Osteoblast (primary cell): ENCODE measurements at regions not wholly inside any gene's neighbourhood (a gene's known extent, or its start where the extent isn't known, plus 50 kb on each side); places are given as distances from the start of the nearest gene placed in this dataset.

Source experiments
- DNase-seq: peaks from one replicate; pipeline ENCODE4 v3.0.0; 2011; ENCODE audit warnings: low spot score, mixed read lengths; ENCODE audit not compliant: insufficient read length; ENCODE audit errors: missing footprints
- H2AFZ ChIP-seq: 2 replicates; pipeline ENCODE4 v1.6.0; 2011; ENCODE audit warnings: mild to moderate bottlenecking, low read length
- H3K27ac ChIP-seq: 2 replicates; pipeline ENCODE4 v1.5.1; 2011; ENCODE audit warnings: mild to moderate bottlenecking, low read depth, low read length, moderate library complexity
- H3K27me3 ChIP-seq: 2 replicates; pipeline ENCODE4 v1.6.0; 2012; ENCODE audit warnings: mild to moderate bottlenecking, control low read depth, inconsistent platforms, low read length, moderate library complexity; ENCODE audit not compliant: insufficient read depth
- H3K36me3 ChIP-seq: 2 replicates; pipeline ENCODE4 v1.5.1; 2011; ENCODE audit warnings: mild to moderate bottlenecking, low read length, control low read depth, moderate library complexity; ENCODE audit not compliant: insufficient read depth
- H3K4me1 ChIP-seq: 2 replicates; pipeline ENCODE4 v1.5.1; 2011; ENCODE audit warnings: mild to moderate bottlenecking, low read length, control low read depth, moderate library complexity; ENCODE audit not compliant: insufficient read depth
- H3K4me2 ChIP-seq: 2 replicates; pipeline ENCODE4 v1.6.0; 2011; ENCODE audit warnings: mild to moderate bottlenecking, low read length; ENCODE audit not compliant: insufficient read depth
- H3K4me3 ChIP-seq: fragments of 200-600 bp; sonication (generic); 3 replicates; pipeline ENCODE4 v1.5.1; 2012; ENCODE audit warnings: mild to moderate bottlenecking, low read length, inconsistent platforms; ENCODE audit not compliant: insufficient read depth
- H3K79me2 ChIP-seq: 2 replicates; pipeline ENCODE4 v1.6.0; 2012; ENCODE audit warnings: mild to moderate bottlenecking, low read length, control low read depth, inconsistent platforms; ENCODE audit not compliant: insufficient read depth
- H3K9me3 ChIP-seq: 2 replicates; pipeline ENCODE4 v1.5.1; 2011; ENCODE audit warnings: low read depth, low read length, control low read depth
- H4K20me1 ChIP-seq: 2 replicates; pipeline ENCODE4 v1.6.0; 2012; ENCODE audit warnings: mild to moderate bottlenecking, low read length, control low read depth; ENCODE audit not compliant: insufficient read depth
- TF ChIP-seq, protein P1 (sequence below): IDR thresholded peaks from 2 replicates; pipeline ENCODE4 v1.5.1; 2011; ENCODE audit warnings: mild to moderate bottlenecking, low read depth, low read length, moderate library complexity; ENCODE audit errors: extremely low read depth

DNA sequence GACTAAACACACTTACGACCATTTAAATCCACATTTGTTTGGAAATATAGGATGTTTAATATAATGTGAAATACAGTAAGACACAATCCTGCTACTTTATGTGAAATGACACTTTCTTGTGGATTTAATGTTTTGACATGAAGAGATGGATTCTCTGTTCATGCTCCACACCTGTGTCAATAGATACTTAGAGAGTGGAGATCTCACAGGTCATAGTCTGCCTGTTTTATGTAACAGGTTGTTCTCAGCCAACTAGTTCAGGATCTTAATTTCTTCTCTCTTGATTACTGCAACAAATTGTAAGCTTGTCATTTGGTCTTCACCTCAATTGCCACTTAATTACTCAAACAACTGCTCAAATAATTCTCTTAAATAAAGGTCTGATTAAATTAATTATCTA lies 1621.2 kb downstream of the PCDH7 start:
- H3K4me1 ChIP-seq: no peaks in the 10 kb centered on the region
- peaks cover 5% of the 10 kb centered on the region for H3K9me3 ChIP-seq
- H3K4me3 ChIP-seq: no peak overlapping the region
- no peak for DNase-seq
- no peaks in the 10 kb centered on the region for H3K36me3 ChIP-seq
- H3K27me3 ChIP-seq: no peaks in the 10 kb centered on the region
- no peak overlapping the region for H2AFZ ChIP-seq
- TF ChIP-seq, protein P1, sequence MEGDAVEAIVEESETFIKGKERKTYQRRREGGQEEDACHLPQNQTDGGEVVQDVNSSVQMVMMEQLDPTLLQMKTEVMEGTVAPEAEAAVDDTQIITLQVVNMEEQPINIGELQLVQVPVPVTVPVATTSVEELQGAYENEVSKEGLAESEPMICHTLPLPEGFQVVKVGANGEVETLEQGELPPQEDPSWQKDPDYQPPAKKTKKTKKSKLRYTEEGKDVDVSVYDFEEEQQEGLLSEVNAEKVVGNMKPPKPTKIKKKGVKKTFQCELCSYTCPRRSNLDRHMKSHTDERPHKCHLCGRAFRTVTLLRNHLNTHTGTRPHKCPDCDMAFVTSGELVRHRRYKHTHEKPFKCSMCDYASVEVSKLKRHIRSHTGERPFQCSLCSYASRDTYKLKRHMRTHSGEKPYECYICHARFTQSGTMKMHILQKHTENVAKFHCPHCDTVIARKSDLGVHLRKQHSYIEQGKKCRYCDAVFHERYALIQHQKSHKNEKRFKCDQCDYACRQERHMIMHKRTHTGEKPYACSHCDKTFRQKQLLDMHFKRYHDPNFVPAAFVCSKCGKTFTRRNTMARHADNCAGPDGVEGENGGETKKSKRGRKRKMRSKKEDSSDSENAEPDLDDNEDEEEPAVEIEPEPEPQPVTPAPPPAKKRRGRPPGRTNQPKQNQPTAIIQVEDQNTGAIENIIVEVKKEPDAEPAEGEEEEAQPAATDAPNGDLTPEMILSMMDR: no peak
- H4K20me1 ChIP-seq: no peaks in the 10 kb centered on the region
- no peak overlapping the region for H3K27ac ChIP-seq
- no peaks in the 10 kb centered on the region for H3K79me2 ChIP-seq
- no peak overlapping the region for H3K4me2 ChIP-seq

DNA sequence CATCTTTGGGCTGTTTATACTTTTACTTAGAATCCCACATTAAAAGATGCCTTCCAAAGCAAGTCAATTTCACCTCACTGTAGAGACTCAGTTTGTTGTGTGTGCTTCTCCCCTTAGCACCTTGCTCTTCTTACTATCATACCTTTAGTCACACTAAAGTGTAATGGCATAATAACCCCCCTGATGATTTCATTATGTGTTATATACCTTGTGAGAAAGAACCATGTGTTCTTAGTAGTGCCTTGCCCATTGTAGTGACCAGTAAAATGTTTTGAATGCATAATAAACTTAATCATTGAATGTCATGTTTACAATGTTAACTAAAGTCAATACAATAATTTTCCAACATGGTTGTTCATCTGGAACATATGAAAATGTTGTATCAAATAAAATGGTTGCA lies 1621.9 kb downstream of the PCDH7 start:
- no peak overlapping the region for H2AFZ ChIP-seq

DNA sequence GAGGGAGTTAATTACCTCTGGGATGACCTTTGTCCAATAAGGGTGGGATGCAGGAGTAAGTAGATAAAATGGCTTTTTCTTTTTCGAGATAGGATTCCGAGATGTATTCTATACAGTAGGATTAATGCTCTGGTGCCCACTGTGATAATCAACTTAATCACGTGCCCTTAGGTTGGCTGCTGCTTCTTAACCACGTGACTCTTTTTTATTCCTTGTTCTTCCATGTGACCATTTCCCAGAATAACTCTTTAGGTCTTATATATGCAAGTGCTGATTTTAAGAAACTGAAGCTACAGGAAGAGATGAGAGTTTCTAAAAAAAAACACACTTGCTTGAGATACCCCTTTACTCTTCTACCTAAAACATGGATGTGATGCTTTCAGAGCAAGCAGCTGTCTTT lies 1628.9 kb downstream of the PCDH7 start:
- Histone ChIP-seq H3K9me3 (peaks cover 4% of the 10 kb centered on the region), H3K27ac (no peak overlapping the region), H3K79me2 (no peaks in the 10 kb centered on the region), H3K4me1 (no peaks in the 10 kb centered on the region), H3K36me3 (no peaks in the 10 kb centered on the region), H2AFZ (no peak overlapping the region), H3K4me3 (no peak overlapping the region), H3K4me2 (no peak overlapping the region), H4K20me1 (no peaks in the 10 kb centered on the region), H3K27me3 (no peaks in the 10 kb centered on the region)
- no peak for DNase-seq
- TF ChIP-seq, protein P1: no peak

More for the DNA sequence above, 1621.9 kb downstream of the PCDH7 start:
- TF ChIP-seq, protein P1: no peak
- no peaks in the 10 kb centered on the region for H3K4me1 ChIP-seq
- no peaks in the 10 kb centered on the region for H3K79me2 ChIP-seq
- no peak overlapping the region for H3K4me3 ChIP-seq
- peaks cover 5% of the 10 kb centered on the region for H3K9me3 ChIP-seq
- no peak overlapping the region for H3K4me2 ChIP-seq
- H3K27me3 ChIP-seq: no peaks in the 10 kb centered on the region
- no peak for DNase-seq
- no peaks in the 10 kb centered on the region for H4K20me1 ChIP-seq
- H3K36me3 ChIP-seq: no peaks in the 10 kb centered on the region
- no peak overlapping the region for H3K27ac ChIP-seq

DNA sequence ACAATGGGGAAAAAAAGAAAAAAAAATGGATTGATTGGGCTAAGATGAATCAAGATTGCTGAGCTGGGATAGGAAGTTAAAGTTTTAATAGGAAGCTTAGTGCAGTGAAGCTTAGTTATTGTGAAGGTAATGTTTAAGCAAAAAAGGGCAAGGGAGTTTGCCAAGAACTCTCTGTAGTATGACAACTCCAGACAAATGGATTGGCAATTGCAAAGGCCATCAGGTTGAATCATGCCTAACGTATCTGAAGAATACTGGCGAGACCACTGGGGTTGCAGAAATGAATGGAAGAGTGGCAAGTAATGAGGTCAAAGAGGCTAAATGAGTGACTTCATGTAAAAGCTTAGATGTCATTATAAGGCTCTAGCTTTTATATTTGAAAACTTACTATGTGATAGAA lies 1654.0 kb downstream of the PCDH7 start:
- peaks cover 7% of the 10 kb centered on the region for H3K9me3 ChIP-seq
- no peak for DNase-seq
- H3K4me1 ChIP-seq: no peaks in the 10 kb centered on the region
- no peaks in the 10 kb centered on the region for H3K79me2 ChIP-seq
- no peaks in the 10 kb centered on the region for H3K36me3 ChIP-seq
- H2AFZ ChIP-seq: no peak overlapping the region
- H3K27me3 ChIP-seq: no peaks in the 10 kb centered on the region
- no peak overlapping the region for H3K27ac ChIP-seq
- TF ChIP-seq, protein P1: no peak
- no peaks in the 10 kb centered on the region for H4K20me1 ChIP-seq
- no peak overlapping the region for H3K4me2 ChIP-seq
- no peak overlapping the region for H3K4me3 ChIP-seq
